Ishikawa (cell line): ENCODE measurements at regions not wholly inside any gene's neighbourhood (a gene's known extent, or its start where the extent isn't known, plus 50 kb on each side); places are given as distances from the start of the nearest gene placed in this dataset.

ENCODE experiments used
- CEBPB ChIP-seq: IDR thresholded peaks from 2 replicates; pipeline ENCODE4 v1.6.1; 2012
- CREB1 ChIP-seq: IDR thresholded peaks from 2 replicates; pipeline ENCODE4 v1.6.1; 2012; ENCODE audit warnings: low read depth
- EGR1 ChIP-seq: IDR thresholded peaks from 2 replicates; pipeline ENCODE4 v1.6.1; 2012
- EP300 ChIP-seq: IDR thresholded peaks from 2 replicates; pipeline ENCODE4 v1.6.1; 2012; ENCODE audit warnings: borderline replicate concordance
- FOXM1 ChIP-seq: IDR thresholded peaks from 2 replicates; pipeline ENCODE4 v1.6.1; 2012; ENCODE audit warnings: low read depth, borderline replicate concordance
- NFIC ChIP-seq: IDR thresholded peaks from 2 replicates; pipeline ENCODE4 v1.6.1; 2012
- TAF1 ChIP-seq: IDR thresholded peaks from 2 replicates; pipeline ENCODE4 v1.6.1; 2012; ENCODE audit warnings: low read depth, mild to moderate bottlenecking
- TCF12 ChIP-seq: IDR thresholded peaks from 2 replicates; pipeline ENCODE4 v1.6.1; 2012; ENCODE audit warnings: low read depth
- YY1 ChIP-seq: IDR thresholded peaks from 2 replicates; pipeline ENCODE4 v1.6.1; 2012; ENCODE audit warnings: low read depth
- ZBTB7A ChIP-seq: IDR thresholded peaks from 2 replicates; pipeline ENCODE4 v1.6.1; 2012; ENCODE audit warnings: low read depth
- TF ChIP-seq, protein P1 (sequence below): IDR thresholded peaks from 2 replicates; pipeline ENCODE4 v1.6.1; 2012; ENCODE audit warnings: low read depth, mild to moderate bottlenecking
- TF ChIP-seq, protein P2 (sequence below): IDR thresholded peaks from 2 replicates; pipeline ENCODE4 v1.6.1; 2012

DNA sequence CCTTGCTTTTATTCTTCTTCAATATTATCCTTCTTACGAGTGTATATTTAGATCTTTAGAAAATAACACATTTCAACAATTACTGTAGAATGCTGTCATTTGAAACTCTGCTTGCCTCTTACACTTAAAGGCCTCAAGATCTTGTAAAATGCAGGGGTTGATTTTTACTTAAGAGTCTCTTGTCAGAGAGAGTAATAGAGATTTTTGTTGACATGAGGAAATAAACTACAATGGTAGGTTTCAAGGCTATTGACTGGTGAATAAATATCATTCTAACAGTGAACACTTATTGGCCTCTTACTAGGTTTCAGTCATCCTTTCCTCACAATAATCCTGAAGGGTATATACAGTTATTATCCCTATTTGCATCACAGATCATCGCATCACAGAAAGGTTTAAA is 344.6 kb downstream of the GBE1 start:
- TF ChIP-seq, protein P1, sequence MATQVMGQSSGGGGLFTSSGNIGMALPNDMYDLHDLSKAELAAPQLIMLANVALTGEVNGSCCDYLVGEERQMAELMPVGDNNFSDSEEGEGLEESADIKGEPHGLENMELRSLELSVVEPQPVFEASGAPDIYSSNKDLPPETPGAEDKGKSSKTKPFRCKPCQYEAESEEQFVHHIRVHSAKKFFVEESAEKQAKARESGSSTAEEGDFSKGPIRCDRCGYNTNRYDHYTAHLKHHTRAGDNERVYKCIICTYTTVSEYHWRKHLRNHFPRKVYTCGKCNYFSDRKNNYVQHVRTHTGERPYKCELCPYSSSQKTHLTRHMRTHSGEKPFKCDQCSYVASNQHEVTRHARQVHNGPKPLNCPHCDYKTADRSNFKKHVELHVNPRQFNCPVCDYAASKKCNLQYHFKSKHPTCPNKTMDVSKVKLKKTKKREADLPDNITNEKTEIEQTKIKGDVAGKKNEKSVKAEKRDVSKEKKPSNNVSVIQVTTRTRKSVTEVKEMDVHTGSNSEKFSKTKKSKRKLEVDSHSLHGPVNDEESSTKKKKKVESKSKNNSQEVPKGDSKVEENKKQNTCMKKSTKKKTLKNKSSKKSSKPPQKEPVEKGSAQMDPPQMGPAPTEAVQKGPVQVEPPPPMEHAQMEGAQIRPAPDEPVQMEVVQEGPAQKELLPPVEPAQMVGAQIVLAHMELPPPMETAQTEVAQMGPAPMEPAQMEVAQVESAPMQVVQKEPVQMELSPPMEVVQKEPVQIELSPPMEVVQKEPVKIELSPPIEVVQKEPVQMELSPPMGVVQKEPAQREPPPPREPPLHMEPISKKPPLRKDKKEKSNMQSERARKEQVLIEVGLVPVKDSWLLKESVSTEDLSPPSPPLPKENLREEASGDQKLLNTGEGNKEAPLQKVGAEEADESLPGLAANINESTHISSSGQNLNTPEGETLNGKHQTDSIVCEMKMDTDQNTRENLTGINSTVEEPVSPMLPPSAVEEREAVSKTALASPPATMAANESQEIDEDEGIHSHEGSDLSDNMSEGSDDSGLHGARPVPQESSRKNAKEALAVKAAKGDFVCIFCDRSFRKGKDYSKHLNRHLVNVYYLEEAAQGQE, result no peak
- TF ChIP-seq EP300 (no peak), TAF1 (no peak), TCF12 (no peak), CREB1 (no peak), NFIC (no peak), EGR1 (no peak), CEBPB (no peak), YY1 (no peak), FOXM1 (no peak), ZBTB7A (no peak)
- TF ChIP-seq, protein P2, sequence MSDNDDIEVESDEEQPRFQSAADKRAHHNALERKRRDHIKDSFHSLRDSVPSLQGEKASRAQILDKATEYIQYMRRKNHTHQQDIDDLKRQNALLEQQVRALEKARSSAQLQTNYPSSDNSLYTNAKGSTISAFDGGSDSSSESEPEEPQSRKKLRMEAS, result no peak
